RKO (cell line): ENCODE measurements at regions not wholly inside any gene's neighbourhood (a gene's known extent, or its start where the extent isn't known, plus 50 kb on each side); places are given as distances from the start of the nearest gene placed in this dataset.

Experiments
- DNase-seq: peaks from one replicate; pipeline ENCODE4 v3.0.0-alpha.2; 2016; ENCODE audit warnings: low spot score

- DNase-seq: no peak
These were observed 150.4 kb upstream of the GAREM1 start for GRCh38 chr18:32621034-32621433.

- no peak for DNase-seq
These were observed 147.9 kb upstream of the GAREM1 start for GRCh38 chr18:32618546-32618945.

- DNase-seq: no peak
These were observed 143.1 kb upstream of the GAREM1 start for GRCh38 chr18:32613821-32614220.

GRCh38 chr18:32612651-32613050, 142.0 kb upstream of the GAREM1 start:
- DNase-seq: no peak

GRCh38 chr18:32610176-32610575, 139.5 kb upstream of the GAREM1 start:
- DNase-seq: no peak

- no peak for DNase-seq
These were observed 137.1 kb upstream of the GAREM1 start for GRCh38 chr18:32607816-32608215.

- no peak for DNase-seq
These were observed 127.5 kb upstream of the GAREM1 start for GRCh38 chr18:32598144-32598543.

GRCh38 chr18:32596501-32596900, 125.8 kb upstream of the GAREM1 start:
- DNase-seq: no peak

- DNase-seq: no peak
These were observed 125.2 kb upstream of the GAREM1 start for GRCh38 chr18:32595832-32596231.

- DNase-seq: no peak
These were observed 117.5 kb upstream of the GAREM1 start for GRCh38 chr18:32588191-32588590.

GRCh38 chr18:32583431-32583830, 112.7 kb upstream of the GAREM1 start:
- DNase-seq: no peak

GRCh38 chr18:32582455-32582854, 111.8 kb upstream of the GAREM1 start:
- no peak for DNase-seq

GRCh38 chr18:32577561-32577960, 106.9 kb upstream of the GAREM1 start:
- no peak for DNase-seq

GRCh38 chr18:32576296-32576916, 105.7 kb upstream of the GAREM1 start:
- peak; percentile 42 for DNase-seq

- DNase-seq: no peak
These were observed 96.3 kb upstream of the GAREM1 start for GRCh38 chr18:32566960-32567359.

- DNase-seq: no peak
These were observed 83.1 kb upstream of the GAREM1 start for GRCh38 chr18:32553640-32554365.

- DNase-seq: no peak
These were observed 82.5 kb upstream of the GAREM1 start for GRCh38 chr18:32553174-32553573.

GRCh38 chr18:32552421-32553030, 81.8 kb upstream of the GAREM1 start:
- peak; percentile 64 for DNase-seq

GRCh38 chr18:32550963-32551362, 80.3 kb upstream of the GAREM1 start:
- DNase-seq: no peak

- DNase-seq: peak; percentile 60
These were observed 78.8 kb upstream of the GAREM1 start for GRCh38 chr18:32549248-32550110.

GRCh38 chr18:32548688-32549087, 78.0 kb upstream of the GAREM1 start:
- no peak for DNase-seq

GRCh38 chr18:32545631-32546030, 74.9 kb upstream of the GAREM1 start:
- no peak for DNase-seq
